SK-N-SH (cell line): ENCODE measurements at regions not wholly inside any gene's neighbourhood (a gene's known extent, or its start where the extent isn't known, plus 50 kb on each side); places are given as distances from the start of the nearest gene placed in this dataset.

Experiments used
- CTCF ChIA-PET: fragments of 300-600, 350-600 bp; formaldehyde crosslinking; extraction: SDS; loops from one replicate; lab custom pipeline; 2021; lab: Yijun Ruan, JAX
- POLR2A ChIA-PET: fragments of 350-600 bp; sonication (Branson Sonifier 250); formaldehyde crosslinking; extraction: SDS; loops from one replicate; lab custom pipeline; 2020; ENCODE audit warnings: antibody characterized with exemption, inconsistent platforms; lab: Yijun Ruan, JAX
- DNase-seq: peaks from one replicate; pipeline ENCODE4 v3.0.0; 2012
- H2AFZ ChIP-seq: fragments of 200-600 bp; sonication (generic); 2 replicates; pipeline ENCODE4 v1.8.1; 2016; ENCODE audit warnings: antibody characterized with exemption, mild to moderate bottlenecking, low read depth
- H3F3A ChIP-seq: fragments of 200-600 bp; sonication (generic); replicated peaks from 2 replicates; pipeline ENCODE3; 2016; ENCODE audit warnings: antibody characterized with exemption, mild to moderate bottlenecking; ENCODE audit not compliant: insufficient read depth
- H3K27ac ChIP-seq, 2 experiments: fragments of 200-500 bp in 1 of 2; fragments of 200-600 bp in 1 of 2; sonication (Bioruptor generic) in 1 of 2; sonication (generic), shearing (Covaris generic) in 1 of 2; 2 replicates each; pipeline versions ENCODE4 v1.5.1 to v1.6.1; 2014 to 2016; ENCODE audit warnings: low read depth in 2 of 2, inconsistent platforms in 1 of 2, low read length in 1 of 2, mild to moderate bottlenecking in 1 of 2, mixed read lengths in 1 of 2
- H3K27me3 ChIP-seq: fragments of 200-600 bp; sonication (generic), shearing (Covaris generic); 2 replicates; pipeline ENCODE4 v1.6.1; 2016; ENCODE audit warnings: mixed run types; ENCODE audit not compliant: insufficient read depth
- H3K36me3 ChIP-seq, 2 experiments: fragments of 200-500 bp in 1 of 2; fragments of 200-600 bp in 1 of 2; sonication (Bioruptor generic) in 1 of 2; sonication (generic) in 1 of 2; replicated peaks in 1 of 2; 2 replicates each; pipeline versions ENCODE3 to v1.5.1; 2014 to 2016; ENCODE audit warnings: low read length in 1 of 2, mild to moderate bottlenecking in 1 of 2; ENCODE audit not compliant: insufficient read depth in 2 of 2, control insufficient read depth in 1 of 2
- H3K4me1 ChIP-seq, 2 experiments: fragments of 200-500 bp in 1 of 2; fragments of 200-600 bp in 1 of 2; sonication (Bioruptor generic) in 1 of 2; sonication (generic), shearing (Covaris generic) in 1 of 2; 2 replicates each; pipeline versions ENCODE4 v1.5.1 to v1.6.1; 2014 to 2016; ENCODE audit warnings: low read depth in 1 of 2, low read length in 1 of 2, mixed run types in 1 of 2; ENCODE audit not compliant: insufficient read depth in 2 of 2, control insufficient read depth in 1 of 2
- H3K4me2 ChIP-seq: fragments of 200-600 bp; sonication (generic), shearing (Covaris generic); 2 replicates; pipeline ENCODE4 v1.6.1; 2017; ENCODE audit warnings: mixed run types
- H3K4me3 ChIP-seq, 2 experiments: fragments of 200-500 bp in 1 of 2; fragments of 200-600 bp in 1 of 2; sonication (Bioruptor generic) in 1 of 2; sonication (generic), shearing (Covaris generic) in 1 of 2; 2 replicates each; pipeline versions ENCODE4 v1.5.1 to v1.8.1; 2014 to 2016; ENCODE audit warnings: low read depth in 2 of 2, inconsistent platforms in 1 of 2, low read length in 1 of 2, mild to moderate bottlenecking in 1 of 2, mixed read lengths in 1 of 2, moderate library complexity in 1 of 2
- H3K79me2 ChIP-seq: fragments of 200-600 bp; sonication (generic); 2 replicates; pipeline ENCODE4 v1.8.1; 2017; ENCODE audit warnings: mild to moderate bottlenecking; ENCODE audit not compliant: insufficient read depth
- H3K9ac ChIP-seq: fragments of 200-600 bp; sonication (generic); 2 replicates; pipeline ENCODE4 v1.6.1; 2017; ENCODE audit warnings: mixed run types
- H3K9me2 ChIP-seq: fragments of 200-600 bp; sonication (generic); 2 replicates; pipeline ENCODE4 v1.6.1; 2017; ENCODE audit warnings: mixed run types
- H3K9me3 ChIP-seq: fragments of 200-600 bp; sonication (generic); 2 replicates; pipeline ENCODE4 v1.6.1; 2017; ENCODE audit warnings: mixed run types, mild to moderate bottlenecking, moderate library complexity
- H4K20me1 ChIP-seq: fragments of 200-600 bp; sonication (generic); 2 replicates; pipeline ENCODE4 v1.6.1; 2017; ENCODE audit warnings: mild to moderate bottlenecking, mixed run types; ENCODE audit not compliant: insufficient read depth
- ELF1 ChIP-seq: IDR thresholded peaks from 2 replicates; pipeline ENCODE4 v1.4.0; 2012
- FOSL2 ChIP-seq: IDR thresholded peaks from 2 replicates; pipeline ENCODE4 v1.4.0; 2012; ENCODE audit warnings: low read depth, mild to moderate bottlenecking, moderate library complexity, borderline replicate concordance
- FOXM1 ChIP-seq: IDR thresholded peaks from 2 replicates; pipeline ENCODE4 v1.4.0; 2012; ENCODE audit warnings: low read depth, mild to moderate bottlenecking
- GABPA ChIP-seq: IDR thresholded peaks from 2 replicates; pipeline ENCODE4 v1.4.0; 2012; ENCODE audit warnings: low read depth, mild to moderate bottlenecking
- JUND ChIP-seq: IDR thresholded peaks from 2 replicates; pipeline ENCODE4 v1.4.0; 2012
- MEF2A ChIP-seq: IDR thresholded peaks from 2 replicates; pipeline ENCODE4 v1.4.0; 2012; ENCODE audit warnings: low read depth, borderline replicate concordance
- MXI1 ChIP-seq: IDR thresholded peaks from 2 replicates; pipeline ENCODE4 v1.6.1; 2012; ENCODE audit warnings: mild to moderate bottlenecking, low read depth, low read length, improper control_type of control experiment
- NFIC ChIP-seq: IDR thresholded peaks from 2 replicates; pipeline ENCODE4 v1.4.0; 2012; ENCODE audit warnings: borderline replicate concordance
- NRF1 ChIP-seq: IDR thresholded peaks from 2 replicates; pipeline ENCODE4 v1.6.1; 2012; ENCODE audit warnings: low read depth, mild to moderate bottlenecking, low read length
- POLR2AphosphoS5 ChIP-seq: IDR thresholded peaks from 2 replicates; pipeline ENCODE4 v1.6.1; 2012; ENCODE audit warnings: low read depth, low read length
- RCOR1 ChIP-seq: fragments of 150-350 bp; IDR thresholded peaks from 2 replicates; pipeline ENCODE4 v1.6.1; 2017; ENCODE audit warnings: antibody characterized with exemption, low read length
- WGBS: methylation state at CpG from one replicate; pipeline ENCODE4 v1.1.6; 2017; ENCODE audit warnings: low lambda C conversion rate; 5-methylcytosine and 5-hydroxymethylcytosine counted together
- TF ChIP-seq, protein P1 (sequence below): IDR thresholded peaks from 2 replicates; pipeline ENCODE4 v1.4.0; 2012; ENCODE audit warnings: low read depth, borderline replicate concordance
- TF ChIP-seq, protein P2 (sequence below): IDR thresholded peaks from 2 replicates; pipeline ENCODE4 v1.4.0; 2012; ENCODE audit warnings: low read depth
- TF ChIP-seq, protein P3 (sequence below): IDR thresholded peaks from 2 replicates; pipeline ENCODE4; 2012
- TF ChIP-seq, protein P4 (sequence below): fragments of 150-350 bp; IDR thresholded peaks from 2 replicates; pipeline ENCODE4 v1.6.1; 2016; ENCODE audit warnings: mild to moderate bottlenecking, low read depth, low read length

DNA sequence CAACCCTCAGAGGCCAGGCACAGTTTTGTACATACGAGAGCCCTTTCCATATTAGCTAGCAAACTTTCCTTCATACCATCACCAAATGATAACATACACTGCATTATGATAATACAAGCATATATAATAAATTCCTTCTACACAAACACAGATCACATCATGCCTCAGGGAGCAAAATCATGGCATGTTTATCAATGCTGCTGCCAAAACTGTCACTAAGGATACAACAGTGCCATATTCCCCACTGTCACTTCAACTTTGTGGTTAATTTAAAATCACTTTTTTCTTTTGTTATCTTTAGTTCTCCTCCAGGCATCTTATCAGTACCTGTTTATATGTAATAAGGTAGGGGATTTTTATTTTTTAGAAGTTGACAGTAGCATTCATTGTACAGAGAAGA is 196.3 kb downstream of the EPM2A start:
- Histone ChIP-seq H3K79me2 (no peaks in the 10 kb centered on the region), H3K4me2 (no peak overlapping the region), H3K27me3 (no peaks in the 10 kb centered on the region)
- TF ChIP-seq POLR2AphosphoS5 (no peak), NFIC (no peak), MXI1 (no peak), MEF2A (no peak), GABPA (no peak)
- TF ChIP-seq, all 33 proteins: peak for 0
- ChIA-PET CTCF (interaction anchor here (0.7 to 1.2 kb wide), 3 partner anchors 14 to 95 kb away, joined by 3 to 5 read pairs (median 3); no protein-coding TSS in a partner anchor), POLR2A (no interaction called here)
- H4K20me1 ChIP-seq, result no peaks in the 10 kb centered on the region
- WGBS, result 24% methylated on average over 1 of the region's 1 CpG
- H3K4me3 ChIP-seq, result no peak overlapping the region
- H3F3A ChIP-seq, result no peaks in the 10 kb centered on the region
- no peak overlapping the region for H3K27ac ChIP-seq
- no peaks in the 10 kb centered on the region for H3K9me3 ChIP-seq
- peaks cover 0 to 3% of the 10 kb centered on the region in 2 experiments; a peak in 1 of 4 replicates for H3K4me1 ChIP-seq
- H2AFZ ChIP-seq, result no peak overlapping the region
- DNase-seq, result no peak
- no peak overlapping the region for H3K9ac ChIP-seq
- H3K36me3 ChIP-seq, result no peaks in the 10 kb centered on the region
- no peaks in the 10 kb centered on the region for H3K9me2 ChIP-seq

DNA sequence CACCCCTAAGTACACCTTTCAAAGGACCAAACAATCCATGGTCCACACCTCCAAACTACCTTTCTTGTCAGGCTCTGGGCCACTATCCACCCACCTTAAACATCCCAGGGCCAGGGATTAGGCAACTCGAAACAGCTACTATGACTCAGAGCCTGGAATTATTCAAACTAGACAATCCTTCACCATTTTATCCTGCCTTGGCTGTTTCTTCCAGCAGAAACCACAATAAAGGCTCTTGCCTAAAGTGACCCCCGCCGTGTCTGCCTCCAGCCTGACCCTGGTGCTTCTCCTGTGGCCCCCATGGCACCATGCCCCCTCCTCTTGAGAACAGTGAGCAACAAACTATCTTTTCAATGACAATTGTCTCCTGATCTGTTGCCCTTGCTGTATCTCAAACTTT is 195.5 kb downstream of the EPM2A start:
- H3K4me2 ChIP-seq, result no peak overlapping the region
- H2AFZ ChIP-seq, result no peak overlapping the region
- no peaks in the 10 kb centered on the region for H3K9me3 ChIP-seq
- no peaks in the 10 kb centered on the region for H3K79me2 ChIP-seq
- H3K36me3 ChIP-seq, result no peaks in the 10 kb centered on the region
- H3K4me3 ChIP-seq, result no peak overlapping the region
- H4K20me1 ChIP-seq, result no peaks in the 10 kb centered on the region
- peaks cover 0 to 5% of the 10 kb centered on the region in 2 experiments; a peak in 1 of 4 replicates for H3K4me1 ChIP-seq
- TF ChIP-seq, protein P1, sequence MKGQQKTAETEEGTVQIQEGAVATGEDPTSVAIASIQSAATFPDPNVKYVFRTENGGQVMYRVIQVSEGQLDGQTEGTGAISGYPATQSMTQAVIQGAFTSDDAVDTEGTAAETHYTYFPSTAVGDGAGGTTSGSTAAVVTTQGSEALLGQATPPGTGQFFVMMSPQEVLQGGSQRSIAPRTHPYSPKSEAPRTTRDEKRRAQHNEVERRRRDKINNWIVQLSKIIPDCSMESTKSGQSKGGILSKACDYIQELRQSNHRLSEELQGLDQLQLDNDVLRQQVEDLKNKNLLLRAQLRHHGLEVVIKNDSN, result no peak
- no peak for TF ChIP-seq JUND
- TF ChIP-seq, protein P2, sequence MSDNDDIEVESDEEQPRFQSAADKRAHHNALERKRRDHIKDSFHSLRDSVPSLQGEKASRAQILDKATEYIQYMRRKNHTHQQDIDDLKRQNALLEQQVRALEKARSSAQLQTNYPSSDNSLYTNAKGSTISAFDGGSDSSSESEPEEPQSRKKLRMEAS, result no peak
- no peak for TF ChIP-seq ELF1
- no peak for TF ChIP-seq FOSL2
- TF ChIP-seq FOXM1, result no peak
- no peak for TF ChIP-seq RCOR1
- no peak for TF ChIP-seq NRF1
- TF ChIP-seq, all 33 proteins: peak for 0
- no peaks in the 10 kb centered on the region for H3K27me3 ChIP-seq
- DNase-seq, result no peak
- POLR2A ChIA-PET, result no interaction called here
- H3K9me2 ChIP-seq, result no peaks in the 10 kb centered on the region
- CTCF ChIA-PET, result interaction anchor here (0.7 kb wide), 1 partner anchor 94 kb away, joined by 5 read pairs; no protein-coding TSS in a partner anchor
- no peak overlapping the region for H3K27ac ChIP-seq
- WGBS, result 52% methylated on average over 3 of the region's 3 CpGs
- no peak overlapping the region for H3K9ac ChIP-seq
- no peaks in the 10 kb centered on the region for H3F3A ChIP-seq

DNA sequence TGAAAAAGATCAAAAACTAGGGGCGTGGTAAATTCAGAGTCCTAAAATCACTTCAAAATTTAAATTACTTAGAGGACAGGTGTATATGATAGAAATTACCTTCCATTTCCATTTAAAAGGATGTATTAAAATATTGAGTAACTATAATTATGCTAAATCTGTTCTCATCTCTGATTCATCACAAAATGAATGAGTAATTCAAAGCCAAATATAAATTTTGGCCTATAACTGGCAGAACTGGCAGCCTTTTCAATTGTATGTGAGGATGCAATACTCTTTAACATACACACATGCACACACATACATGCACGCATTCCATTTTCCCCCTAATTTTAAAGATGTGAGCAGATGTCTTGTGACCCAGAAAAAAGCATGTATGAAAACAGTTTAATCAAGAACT is 194.6 kb downstream of the EPM2A start:
- ChIA-PET POLR2A (no interaction called here), CTCF (no interaction called here)
- Histone ChIP-seq H3K9me3 (no peaks in the 10 kb centered on the region), H3K4me2 (no peak overlapping the region), H3K4me1 (peaks cover 0 to 3% of the 10 kb centered on the region in 2 experiments; a peak in 1 of 4 replicates), H3K9me2 (no peaks in the 10 kb centered on the region), H3K27me3 (no peaks in the 10 kb centered on the region), H3K9ac (no peak overlapping the region), H3K27ac (no peak overlapping the region), H3F3A (no peaks in the 10 kb centered on the region), H3K36me3 (no peaks in the 10 kb centered on the region), H3K79me2 (no peaks in the 10 kb centered on the region), H3K4me3 (no peak overlapping the region), H2AFZ (no peak overlapping the region), H4K20me1 (no peaks in the 10 kb centered on the region)
- no peak for DNase-seq
- 57% methylated on average over 2 of the region's 2 CpGs for WGBS
- no peak for TF ChIP-seq GABPA
- TF ChIP-seq, protein P1, result no peak
- TF ChIP-seq, protein P3, sequence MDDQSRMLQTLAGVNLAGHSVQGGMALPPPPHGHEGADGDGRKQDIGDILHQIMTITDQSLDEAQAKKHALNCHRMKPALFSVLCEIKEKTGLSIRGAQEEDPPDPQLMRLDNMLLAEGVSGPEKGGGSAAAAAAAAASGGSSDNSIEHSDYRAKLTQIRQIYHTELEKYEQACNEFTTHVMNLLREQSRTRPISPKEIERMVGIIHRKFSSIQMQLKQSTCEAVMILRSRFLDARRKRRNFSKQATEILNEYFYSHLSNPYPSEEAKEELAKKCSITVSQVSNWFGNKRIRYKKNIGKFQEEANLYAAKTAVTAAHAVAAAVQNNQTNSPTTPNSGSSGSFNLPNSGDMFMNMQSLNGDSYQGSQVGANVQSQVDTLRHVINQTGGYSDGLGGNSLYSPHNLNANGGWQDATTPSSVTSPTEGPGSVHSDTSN, result no peak
- TF ChIP-seq, protein P4, sequence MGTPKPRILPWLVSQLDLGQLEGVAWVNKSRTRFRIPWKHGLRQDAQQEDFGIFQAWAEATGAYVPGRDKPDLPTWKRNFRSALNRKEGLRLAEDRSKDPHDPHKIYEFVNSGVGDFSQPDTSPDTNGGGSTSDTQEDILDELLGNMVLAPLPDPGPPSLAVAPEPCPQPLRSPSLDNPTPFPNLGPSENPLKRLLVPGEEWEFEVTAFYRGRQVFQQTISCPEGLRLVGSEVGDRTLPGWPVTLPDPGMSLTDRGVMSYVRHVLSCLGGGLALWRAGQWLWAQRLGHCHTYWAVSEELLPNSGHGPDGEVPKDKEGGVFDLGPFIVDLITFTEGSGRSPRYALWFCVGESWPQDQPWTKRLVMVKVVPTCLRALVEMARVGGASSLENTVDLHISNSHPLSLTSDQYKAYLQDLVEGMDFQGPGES, result no peak
